ENCODE measurements at regions not wholly inside any gene's neighbourhood (a gene's known extent, or its start where the extent isn't known, plus 50 kb on each side); places are given as distances from the start of the nearest gene placed in this dataset.

DNA sequence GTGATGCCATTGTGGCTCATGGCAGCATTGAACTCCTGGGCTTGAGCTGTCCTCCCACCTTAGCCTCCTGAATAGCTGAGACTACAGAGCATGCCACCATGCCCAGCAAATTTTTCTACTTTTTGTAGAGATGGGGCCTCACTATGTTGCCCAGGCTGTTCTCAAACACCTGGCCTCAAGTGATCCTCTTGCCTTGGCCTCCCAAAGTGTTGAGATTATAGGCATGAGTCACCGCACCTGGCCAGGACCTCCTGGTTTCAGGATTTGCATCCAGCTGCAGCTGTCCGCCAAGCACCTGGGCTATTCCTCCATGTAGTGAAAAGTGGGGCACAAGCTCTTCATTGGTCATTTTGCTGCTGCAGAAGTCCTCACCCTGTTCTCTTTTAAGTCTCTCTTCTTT, 58.9 kb downstream of the ZNF22 start:
- TF ChIP-seq POLR2A (IDR thresholded peaks at IDR 0.05) = no peak
- TF ChIP-seq, protein P1, sequence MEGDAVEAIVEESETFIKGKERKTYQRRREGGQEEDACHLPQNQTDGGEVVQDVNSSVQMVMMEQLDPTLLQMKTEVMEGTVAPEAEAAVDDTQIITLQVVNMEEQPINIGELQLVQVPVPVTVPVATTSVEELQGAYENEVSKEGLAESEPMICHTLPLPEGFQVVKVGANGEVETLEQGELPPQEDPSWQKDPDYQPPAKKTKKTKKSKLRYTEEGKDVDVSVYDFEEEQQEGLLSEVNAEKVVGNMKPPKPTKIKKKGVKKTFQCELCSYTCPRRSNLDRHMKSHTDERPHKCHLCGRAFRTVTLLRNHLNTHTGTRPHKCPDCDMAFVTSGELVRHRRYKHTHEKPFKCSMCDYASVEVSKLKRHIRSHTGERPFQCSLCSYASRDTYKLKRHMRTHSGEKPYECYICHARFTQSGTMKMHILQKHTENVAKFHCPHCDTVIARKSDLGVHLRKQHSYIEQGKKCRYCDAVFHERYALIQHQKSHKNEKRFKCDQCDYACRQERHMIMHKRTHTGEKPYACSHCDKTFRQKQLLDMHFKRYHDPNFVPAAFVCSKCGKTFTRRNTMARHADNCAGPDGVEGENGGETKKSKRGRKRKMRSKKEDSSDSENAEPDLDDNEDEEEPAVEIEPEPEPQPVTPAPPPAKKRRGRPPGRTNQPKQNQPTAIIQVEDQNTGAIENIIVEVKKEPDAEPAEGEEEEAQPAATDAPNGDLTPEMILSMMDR (IDR thresholded peaks at IDR 0.05) = no peak
